SU-DHL-6 (cell line): ENCODE measurements at regions not wholly inside any gene's neighbourhood (a gene's known extent, or its start where the extent isn't known, plus 50 kb on each side); places are given as distances from the start of the nearest gene placed in this dataset.

ENCODE experiments used
- H2AFZ ChIP-seq: fragments of 200-600 bp; sonication (generic); 2 replicates; pipeline ENCODE4 v1.6.1; 2014; ENCODE audit warnings: low read depth, mild to moderate bottlenecking, moderate library complexity, mixed read lengths, antibody characterized with exemption, low read length; ENCODE audit not compliant: severe bottlenecking
- H3F3A ChIP-seq: fragments of 200-600 bp; shearing (Covaris generic); 2 replicates; pipeline ENCODE4 v1.6.0; 2016; ENCODE audit warnings: antibody characterized with exemption, mild to moderate bottlenecking; ENCODE audit not compliant: insufficient read depth
- H3K27ac ChIP-seq: fragments of 200-600 bp; sonication (generic); 2 replicates; pipeline ENCODE4 v1.5.1; 2016; ENCODE audit warnings: low read depth, mild to moderate bottlenecking, low read length, moderate library complexity, mixed read lengths
- H3K27me3 ChIP-seq: fragments of 200-600 bp; sonication (generic), shearing (Covaris generic); 2 replicates; pipeline ENCODE4 v1.6.0; 2014; ENCODE audit warnings: mild to moderate bottlenecking, low read length
- H3K36me3 ChIP-seq: fragments of 200-600 bp; sonication (generic); 2 replicates; pipeline ENCODE4 v1.6.1; 2014; ENCODE audit warnings: mild to moderate bottlenecking, low read length, mixed read lengths
- H3K4me2 ChIP-seq: fragments of 300-600, 200-600 bp; shearing (Covaris generic), sonication (generic); 2 replicates; pipeline ENCODE4 v1.6.0; 2014; ENCODE audit warnings: low read length, low read depth, mild to moderate bottlenecking; ENCODE audit not compliant: poor library complexity, severe bottlenecking
- H3K4me3 ChIP-seq: fragments of 200-600 bp; sonication (generic); 2 replicates; pipeline ENCODE4 v1.5.1; 2014; ENCODE audit warnings: antibody characterized with exemption, low read length, mild to moderate bottlenecking, mixed read lengths; ENCODE audit not compliant: insufficient read depth, poor library complexity, severe bottlenecking
- H3K79me2 ChIP-seq: fragments of 200-600 bp; sonication (generic); 2 replicates; pipeline ENCODE4 v1.6.1; 2014; ENCODE audit warnings: mild to moderate bottlenecking, low read length, moderate library complexity; ENCODE audit not compliant: insufficient read depth
- H3K9ac ChIP-seq: fragments of 200-600 bp; sonication (generic); 2 replicates; pipeline ENCODE4 v1.7.0; 2014; ENCODE audit warnings: mild to moderate bottlenecking, low read length
- H3K9me2 ChIP-seq: fragments of 200-600 bp; sonication (generic); replicated peaks from 2 replicates; pipeline ENCODE4 v1.6.1; 2014; ENCODE audit warnings: low read length; ENCODE audit not compliant: insufficient read depth
- H3K9me3 ChIP-seq: fragments of 200-600 bp; sonication (generic); 2 replicates; pipeline ENCODE4 v1.6.1; 2014; ENCODE audit warnings: low read length, mixed read lengths; ENCODE audit not compliant: insufficient read depth
- H4K20me1 ChIP-seq: fragments of 200-600 bp; sonication (generic); 2 replicates; pipeline ENCODE4 v1.6.1; 2014; ENCODE audit warnings: low read depth, mild to moderate bottlenecking, antibody characterized with exemption, low read length, moderate library complexity, mixed read lengths
- CTCF ChIP-seq: fragments of 200-600 bp; sonication (generic); IDR thresholded peaks from one replicate; pipeline ENCODE4 v1.5.1; 2017; ENCODE audit warnings: antibody characterized with exemption, mild to moderate bottlenecking, low read length, moderate library complexity; ENCODE audit not compliant: insufficient read depth, poor library complexity, severe bottlenecking
- EZH2phosphoT487 ChIP-seq: fragments of 200-600 bp; sonication (generic), shearing (Covaris generic); conservative IDR thresholded peaks from 2 replicates; pipeline ENCODE4 v1.6.1; 2018; ENCODE audit warnings: mild to moderate bottlenecking, antibody characterized with exemption, low read length, moderate library complexity, mixed read lengths

- Histone ChIP-seq H3K4me3 (no peak overlapping the region), H3K4me2 (no peak overlapping the region), H3K9ac (no peak overlapping the region), H3K79me2 (no peaks in the 10 kb centered on the region), H2AFZ (no peak overlapping the region), H3K36me3 (no peaks in the 10 kb centered on the region), H3F3A (no peaks in the 10 kb centered on the region), H3K27ac (no peak overlapping the region), H3K9me2 (no peaks in the 10 kb centered on the region), H3K9me3 (no peaks in the 10 kb centered on the region), H4K20me1 (no peaks in the 10 kb centered on the region), H3K27me3 (no peaks in the 10 kb centered on the region)
- TF ChIP-seq CTCF = no peak
These were observed 572.4 kb upstream of the NCAM2 start for GRCh38 chr21:20425856-20426255.

DNA sequence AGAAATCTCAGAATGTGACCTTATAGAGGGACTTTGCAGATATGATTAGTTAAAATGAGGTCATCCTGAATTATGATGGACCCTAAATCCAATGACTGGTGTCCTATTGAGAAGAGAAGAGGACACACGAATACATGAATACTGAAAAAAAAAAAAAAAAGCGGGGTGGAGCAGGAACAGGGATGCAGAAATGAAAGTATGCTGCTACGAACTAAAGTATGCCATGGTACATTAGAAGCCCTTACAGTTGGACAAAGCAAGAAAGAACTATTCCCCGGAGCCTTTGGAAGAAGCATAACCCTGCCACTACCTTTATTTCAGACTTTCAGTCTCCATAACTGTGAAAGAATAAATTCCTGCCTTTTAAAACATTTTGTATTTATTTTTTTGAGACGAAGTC, 557.9 kb upstream of the NCAM2 start:
- H3K36me3 ChIP-seq = no peaks in the 10 kb centered on the region
- H3K27me3 ChIP-seq = no peaks in the 10 kb centered on the region
- H2AFZ ChIP-seq = no peak overlapping the region
- no peak for TF ChIP-seq EZH2phosphoT487
- no peak for TF ChIP-seq CTCF
- H3K9me3 ChIP-seq = no peaks in the 10 kb centered on the region
- H3K4me2 ChIP-seq = no peak overlapping the region
- H3K9ac ChIP-seq = no peak overlapping the region
- H3K4me3 ChIP-seq = no peak overlapping the region
- no peak overlapping the region for H3K27ac ChIP-seq
- no peaks in the 10 kb centered on the region for H3K9me2 ChIP-seq
- no peaks in the 10 kb centered on the region for H3F3A ChIP-seq
- no peaks in the 10 kb centered on the region for H4K20me1 ChIP-seq
- H3K79me2 ChIP-seq = no peaks in the 10 kb centered on the region

GRCh38 chr21:20443558-20444155, 554.6 kb upstream of the NCAM2 start:
- Histone ChIP-seq H3K27ac (no peak overlapping the region), H3K79me2 (no peaks in the 10 kb centered on the region), H3K4me2 (no peak overlapping the region), H4K20me1 (no peaks in the 10 kb centered on the region), H3K9ac (no peak overlapping the region), H3K27me3 (no peaks in the 10 kb centered on the region), H3K9me2 (no peaks in the 10 kb centered on the region), H3F3A (no peaks in the 10 kb centered on the region), H3K4me3 (no peak overlapping the region), H2AFZ (peak overlapping the region; percentile 30), H3K9me3 (no peaks in the 10 kb centered on the region), H3K36me3 (no peaks in the 10 kb centered on the region)
- TF ChIP-seq CTCF (peak; percentile 65), EZH2phosphoT487 (no peak)
